ENCODE measurements at regions not wholly inside any gene's neighbourhood (a gene's known extent, or its start where the extent isn't known, plus 50 kb on each side); places are given as distances from the start of the nearest gene placed in this dataset.

DNA sequence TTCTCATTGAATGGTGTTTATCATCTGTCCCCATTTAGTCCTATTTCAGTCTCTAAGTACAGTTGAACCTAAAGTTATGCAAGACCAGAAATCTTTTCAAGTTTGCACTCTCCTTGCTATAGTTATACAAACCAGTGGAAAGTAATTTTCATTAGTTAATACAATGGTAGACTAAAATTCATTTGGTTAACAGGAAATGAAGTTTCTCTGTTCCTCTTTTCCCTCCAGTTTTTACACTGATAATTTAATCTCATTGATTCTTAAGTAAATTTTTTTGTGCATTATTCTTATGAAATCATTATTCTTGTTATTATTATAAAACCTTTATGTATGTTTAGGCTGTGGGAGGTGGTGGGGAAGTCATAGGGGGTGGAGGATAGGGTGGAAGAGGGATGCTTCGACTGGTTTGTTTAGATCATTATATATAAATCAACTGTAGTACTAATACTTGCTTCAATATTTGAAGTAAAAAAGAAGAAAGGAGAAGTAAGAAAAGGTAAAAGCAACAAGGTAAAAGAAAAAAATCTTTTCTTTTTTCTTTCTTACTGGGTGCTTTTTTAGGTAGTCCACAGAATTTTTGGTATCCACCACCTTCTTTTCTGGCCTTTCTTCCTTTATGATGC is 104.1 kb downstream of the GPR85 start:
- no peak for TF ChIP-seq POLR2A (IDR thresholded peaks at IDR 0.05; ENCODE audit: control extremely low read depth in 1 of 2, low read depth in 2 of 2, low read length in 2 of 2)
- TF ChIP-seq BRCA1 (IDR thresholded peaks at IDR 0.05; ENCODE audit: low read depth, low read length): no peak
- TF ChIP-seq CEBPB (IDR thresholded peaks at IDR 0.05; ENCODE audit: low read depth, low read length): no peak
